Activated CD8-positive, alpha-beta memory T cell treated with anti-CD3 and anti-CD28 coated beads for 1 hour (primary cell): ENCODE measurements at regions not wholly inside any gene's neighbourhood (a gene's known extent, or its start where the extent isn't known, plus 50 kb on each side); places are given as distances from the start of the nearest gene placed in this dataset.

Source experiments
- DNase-seq, 2 donors: peaks; one replicate each; pipeline ENCODE4 v3.0.0-alpha.2; 2020; ENCODE audit warnings: low read depth in 1 of 2; ENCODE audit errors: extremely low read depth in 1 of 2

GRCh38 chr10:27451054-27451453, 53.0 kb upstream of the RAB18 start:
- DNase-seq: no peak

GRCh38 chr10:27450225-27450624, 53.9 kb upstream of the RAB18 start:
- DNase-seq: no peak

GRCh38 chr10:27449571-27449970, 54.5 kb upstream of the RAB18 start:
- DNase-seq: no peak

DNA sequence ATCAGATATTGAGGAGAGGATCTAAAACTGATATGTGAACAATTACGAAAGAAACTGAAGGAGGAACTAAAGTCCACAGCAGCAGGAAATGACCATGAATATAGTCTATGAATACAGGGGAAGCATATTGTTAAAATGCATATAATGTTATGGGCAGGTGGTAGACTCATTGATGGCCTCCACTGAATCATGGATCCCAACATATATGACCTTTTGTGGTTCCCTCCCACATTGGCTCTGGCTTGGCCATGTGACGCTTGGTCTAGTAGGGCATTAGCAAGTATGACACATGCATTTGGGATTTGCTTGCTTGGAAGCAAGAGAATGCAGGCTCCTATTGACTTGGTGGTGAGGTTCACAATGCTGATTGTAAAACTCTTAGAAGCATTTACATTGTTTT, 55.2 kb upstream of the RAB18 start:
- no peak for DNase-seq

- no peak for DNase-seq
Observed at GRCh38 chr10:27447540-27447939, 56.6 kb upstream of the RAB18 start.

DNA sequence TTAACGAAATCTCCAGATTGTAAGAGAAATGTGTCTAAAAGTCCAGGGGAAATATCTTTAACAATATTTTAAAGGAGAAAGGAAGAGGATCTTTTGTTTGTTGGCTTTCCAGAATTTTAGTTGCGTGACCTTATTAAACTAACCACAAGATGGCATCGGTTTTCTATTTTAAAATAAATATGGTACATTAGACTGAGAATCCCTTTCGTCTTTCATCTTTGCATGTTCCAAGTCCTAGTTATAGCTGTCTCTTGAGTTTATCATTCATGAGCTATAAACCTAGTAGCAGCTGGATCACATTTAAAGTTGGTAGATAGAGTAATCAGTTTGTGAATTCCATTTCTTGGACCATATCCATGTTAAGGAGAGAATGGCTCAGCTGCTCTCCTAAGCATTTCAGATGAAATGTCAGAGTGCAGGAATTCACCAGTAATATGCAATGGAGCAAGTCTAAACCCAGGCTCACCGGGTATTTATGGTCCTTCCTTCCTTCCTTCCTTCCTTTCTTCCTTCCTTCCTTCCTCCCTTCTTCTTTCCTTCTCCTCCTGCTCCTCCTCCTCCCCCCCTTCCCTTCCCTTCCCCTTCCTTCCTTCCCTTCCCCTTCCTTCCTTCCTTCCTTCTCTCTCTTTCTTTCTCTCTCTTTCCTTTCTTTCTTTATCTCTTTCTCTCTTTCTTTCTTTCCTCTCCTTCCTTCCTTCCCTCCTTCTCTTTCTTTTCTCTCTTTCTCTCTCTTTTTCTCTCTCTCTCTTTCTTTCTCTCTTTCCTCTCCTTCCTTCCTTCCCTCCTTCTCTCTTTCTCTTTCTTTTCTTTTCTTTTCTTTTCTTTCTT, 57.8 kb upstream of the RAB18 start:
- DNase-seq: no peak

GRCh38 chr10:27445070-27445469, 59.0 kb upstream of the RAB18 start:
- no peak for DNase-seq

DNA sequence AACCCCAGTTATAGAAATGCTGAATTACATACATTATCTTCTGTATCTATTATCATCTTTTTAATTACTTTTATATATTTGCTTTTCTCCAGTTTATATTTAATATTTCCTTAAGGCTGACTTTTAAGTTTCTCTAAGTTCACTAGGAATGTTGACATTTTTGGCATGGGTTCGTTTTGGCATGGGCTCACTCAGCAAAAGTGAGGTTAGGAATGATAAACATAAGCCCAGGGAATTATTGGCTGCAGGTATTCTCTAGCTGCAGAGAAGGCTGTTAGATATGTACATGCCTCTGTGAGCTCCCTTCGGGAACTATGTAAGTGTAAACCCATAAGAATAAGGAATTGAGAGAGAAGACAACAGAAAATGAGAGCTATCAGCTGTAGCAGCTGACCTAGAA, 63.6 kb upstream of the RAB18 start:
- DNase-seq: no peak

GRCh38 chr10:27440021-27440420, 64.1 kb upstream of the RAB18 start:
- no peak for DNase-seq

DNA sequence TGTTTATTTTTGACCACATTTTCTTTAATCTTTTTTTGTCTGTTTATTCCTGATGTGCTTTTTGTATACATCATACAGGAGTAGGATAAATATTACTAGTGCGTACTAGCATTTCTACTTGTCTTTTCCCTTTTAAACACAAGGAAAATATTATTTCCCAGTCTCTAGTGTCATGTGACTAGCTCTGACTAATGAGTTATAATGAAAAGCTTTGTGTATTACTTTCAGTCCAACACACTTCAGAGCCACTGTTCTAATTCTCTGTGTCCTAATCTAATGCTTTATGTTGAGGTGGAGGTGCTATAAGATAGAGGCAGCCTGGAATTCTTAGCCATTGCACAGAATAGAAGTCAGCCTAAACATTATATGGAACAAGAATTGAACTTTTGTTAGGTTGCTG, 65.0 kb upstream of the RAB18 start:
- no peak for DNase-seq

GRCh38 chr10:27437775-27438174, 66.3 kb upstream of the RAB18 start:
- no peak for DNase-seq

DNA sequence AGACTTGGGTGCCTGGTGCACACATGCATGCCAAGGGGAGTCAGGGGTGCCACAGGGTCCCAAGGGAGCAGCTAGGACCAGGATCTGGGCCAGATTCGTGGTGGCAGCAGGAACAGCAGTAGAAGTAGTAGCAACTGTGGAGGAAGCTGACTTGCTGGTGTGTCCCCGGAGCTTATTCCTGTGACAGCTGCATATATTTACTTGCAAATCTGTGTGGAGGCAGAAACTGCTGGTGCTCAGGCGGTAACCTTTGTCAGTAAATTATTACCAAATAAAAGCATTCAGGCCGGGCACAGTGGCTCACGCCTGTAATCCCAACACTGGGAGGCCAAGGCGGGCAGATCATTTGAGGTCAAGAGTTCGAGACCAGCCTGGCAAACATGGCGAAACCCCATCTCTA, 67.4 kb upstream of the RAB18 start:
- DNase-seq: no peak

DNA sequence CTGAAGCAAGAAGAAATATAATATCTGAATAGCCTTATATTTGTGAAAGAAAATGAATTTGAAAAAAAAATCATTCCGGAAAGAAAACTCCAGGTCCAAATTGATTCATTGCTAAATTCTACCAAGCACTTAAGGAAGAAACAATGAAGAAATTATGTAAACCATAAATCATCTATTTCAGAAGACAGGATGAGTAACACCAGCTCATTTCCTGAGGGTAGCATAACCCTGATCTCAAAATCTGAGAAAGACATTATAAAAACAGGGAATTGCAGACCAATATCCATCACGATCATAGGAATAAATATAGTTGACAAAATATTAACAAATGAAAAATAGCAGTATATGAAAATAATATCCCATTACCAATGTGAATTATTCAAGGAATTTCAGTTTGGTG, 70.1 kb upstream of the RAB18 start:
- DNase-seq: no peak

DNA sequence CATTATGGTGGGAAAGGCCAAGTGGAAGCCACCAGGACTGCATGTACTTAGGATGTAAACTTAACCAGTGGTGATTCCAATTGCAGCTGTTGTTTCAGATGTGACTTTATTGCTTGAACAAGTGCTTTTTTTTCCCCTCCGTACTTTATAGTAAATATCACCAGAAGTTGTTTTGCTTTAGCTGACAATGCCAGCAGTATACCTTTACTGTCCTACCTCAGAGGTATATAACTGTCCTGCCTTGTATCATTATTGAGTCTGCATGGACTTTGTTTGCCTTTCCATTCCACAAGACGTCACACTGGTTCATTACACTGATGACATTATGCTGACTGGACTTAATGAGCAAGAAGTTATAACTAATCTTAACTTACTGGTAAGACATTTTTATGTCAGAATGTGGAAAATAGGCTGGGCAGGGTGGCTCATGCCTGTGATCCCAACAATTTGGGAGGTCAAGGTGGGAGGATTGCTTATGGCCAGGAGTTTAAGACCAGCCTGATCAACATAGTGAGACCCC, 77.1 kb upstream of the RAB18 start:
- DNase-seq: no peak

DNA sequence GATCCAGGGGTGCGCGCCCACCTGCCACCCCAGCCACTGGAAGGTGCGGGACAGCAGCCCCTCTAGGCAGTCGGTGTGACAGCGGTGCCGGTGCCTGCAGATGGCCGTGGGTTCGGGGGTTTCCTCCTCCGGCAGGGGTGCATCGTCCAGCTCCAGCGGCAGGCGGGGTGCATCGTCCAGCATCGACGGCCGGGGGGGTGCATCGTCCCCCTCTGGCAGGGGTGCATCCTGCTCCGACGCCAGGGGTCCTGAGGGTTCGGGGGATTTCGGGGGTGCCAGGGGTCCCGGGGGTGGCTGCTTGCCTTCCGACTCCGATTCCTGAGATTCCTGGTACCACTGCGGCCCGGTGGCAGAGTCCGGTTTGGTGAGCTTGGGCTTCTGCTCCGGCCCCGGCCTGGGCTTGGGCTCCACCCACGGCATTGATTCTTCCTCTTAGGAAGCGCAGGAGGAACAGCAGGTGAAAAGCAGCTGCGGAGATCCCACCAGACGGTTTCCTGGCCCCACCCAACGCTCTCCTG, 90.2 kb upstream of the RAB18 start:
- DNase-seq: no peak

DNA sequence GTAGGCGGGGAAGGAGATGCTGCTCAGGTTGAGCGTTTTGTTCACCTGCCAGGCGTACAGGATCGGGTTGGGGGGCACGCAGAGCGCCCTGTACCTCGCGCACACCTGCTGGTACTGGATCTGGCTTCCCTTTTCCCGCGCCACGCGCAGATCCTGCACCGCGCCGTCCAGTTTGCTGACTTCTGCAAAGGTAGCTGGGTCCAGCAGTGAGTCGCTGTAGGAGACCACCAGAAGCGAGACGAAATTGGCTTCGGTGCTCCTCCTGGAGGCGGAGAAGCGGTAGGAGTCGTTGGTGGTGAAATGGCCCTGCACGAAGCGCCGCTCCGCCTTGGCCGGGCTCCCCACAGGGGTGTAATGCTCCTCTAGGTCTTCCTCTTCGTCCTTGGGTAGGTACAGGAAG, 90.7 kb upstream of the RAB18 start:
- no peak for DNase-seq

- DNase-seq: no peak
Observed at GRCh38 chr10:27410153-27410552, 94.0 kb upstream of the RAB18 start.

DNA sequence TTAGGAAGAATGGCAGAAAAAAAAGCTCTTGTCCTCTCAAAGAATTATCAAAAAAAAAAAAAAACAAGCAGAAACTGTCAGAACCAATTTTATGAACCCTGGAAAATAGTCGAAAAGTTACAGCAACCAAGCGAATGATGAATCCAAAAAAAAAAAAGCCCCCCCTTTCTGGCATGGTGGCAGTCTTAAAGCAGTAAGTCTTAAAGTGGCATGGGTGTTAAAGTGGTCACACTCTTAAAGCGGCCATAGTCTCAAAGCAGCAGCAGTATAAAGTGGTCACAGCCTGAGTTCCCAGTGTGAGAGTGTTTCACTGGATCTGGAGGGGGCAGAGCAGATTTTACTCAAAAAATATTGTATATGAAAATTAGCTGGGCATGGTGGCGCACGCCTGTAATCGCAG, 96.8 kb upstream of the RAB18 start:
- DNase-seq: no peak

DNA sequence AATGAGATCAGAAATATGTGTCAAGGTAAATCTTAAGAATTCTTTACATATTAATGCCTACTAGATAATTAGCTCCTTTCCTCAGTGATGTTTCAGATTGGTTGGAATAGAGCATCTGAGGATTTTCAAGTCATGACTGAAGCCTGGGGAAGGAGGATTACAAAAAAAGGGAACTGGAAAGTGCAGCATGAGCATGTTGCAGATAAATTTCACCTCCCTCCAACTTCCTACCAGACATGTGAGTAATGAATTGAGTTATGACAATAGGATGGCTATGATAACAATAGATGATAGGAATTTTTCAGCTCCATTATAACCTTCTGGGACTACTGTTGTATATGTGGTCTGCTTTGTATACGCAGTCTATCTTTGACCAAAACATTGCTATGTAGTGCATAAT, 104.2 kb upstream of the RAB18 start:
- DNase-seq: no peak

DNA sequence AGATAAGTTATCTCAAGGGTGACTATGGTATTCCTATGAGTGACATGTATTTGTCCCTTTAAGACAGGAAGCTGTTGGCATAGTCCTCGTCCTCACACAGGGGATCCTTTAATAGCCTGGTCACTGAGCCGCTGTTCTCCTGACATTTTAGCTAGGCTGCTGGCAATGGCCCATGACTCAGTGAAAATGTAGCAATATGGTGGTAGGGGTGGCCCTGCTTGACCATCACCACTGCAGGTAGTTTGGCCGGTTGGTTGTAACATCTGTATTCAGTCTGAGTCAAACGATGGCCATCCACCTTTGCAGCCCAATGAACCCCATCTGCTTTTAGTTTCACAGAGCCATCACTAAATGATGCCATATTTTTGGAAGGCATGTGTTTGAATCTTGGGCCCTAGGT, 110.1 kb upstream of the RAB18 start:
- DNase-seq: no peak

GRCh38 chr10:27392606-27393005, 111.5 kb upstream of the RAB18 start:
- no peak for DNase-seq

DNA sequence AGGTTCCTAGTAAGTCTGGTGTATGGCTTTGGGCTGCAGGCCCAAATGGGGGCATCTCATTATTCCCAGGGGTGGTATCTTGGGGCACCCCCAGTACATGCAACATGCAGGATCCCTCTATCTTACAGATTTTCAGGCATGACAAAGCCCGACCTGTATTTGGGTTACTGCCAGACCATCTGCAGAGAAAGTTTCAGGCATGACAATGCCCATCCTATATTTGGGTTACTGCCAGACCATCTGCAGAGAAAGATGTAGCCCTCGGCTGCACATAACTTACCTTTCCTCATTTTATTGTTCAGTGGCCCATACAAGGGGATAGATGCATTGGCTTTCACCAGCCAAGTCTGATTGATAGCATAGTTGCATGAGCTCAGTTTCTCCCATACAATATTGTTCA, 112.2 kb upstream of the RAB18 start:
- DNase-seq: no peak

DNA sequence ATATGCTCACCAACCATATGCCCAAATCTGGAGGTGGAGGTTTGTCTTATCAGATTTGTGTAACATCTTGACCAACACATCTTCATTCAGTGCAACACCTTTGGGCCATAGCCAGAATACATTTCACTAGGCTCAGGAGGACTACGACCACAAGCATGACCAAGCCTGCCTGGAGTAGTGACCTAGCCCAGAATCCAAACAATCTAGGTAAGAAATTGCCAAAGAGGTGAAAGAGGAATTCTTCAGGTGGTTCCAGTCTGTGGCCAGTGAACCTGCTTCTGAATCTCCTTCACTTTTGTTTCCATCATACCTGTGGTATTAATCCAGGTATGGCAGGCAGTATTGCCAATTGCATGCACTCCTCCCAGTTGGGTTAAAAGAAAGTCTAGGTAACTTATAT, 112.8 kb upstream of the RAB18 start:
- DNase-seq: no peak
